Lung (tissue), 11 donors: ENCODE measurements at regions not wholly inside any gene's neighbourhood (a gene's known extent, or its start where the extent isn't known, plus 50 kb on each side); places are given as distances from the start of the nearest gene placed in this dataset.
"Not testable (repeated sequence)": the region's sequence is repeated elsewhere in the genome, so short reads cannot be mapped to it uniquely, and the experiment has no call there.

ENCODE experiments used
- ATAC-seq: fragments of 200-7000 bp; cut with Tn5 transposase; one replicate; pipeline ENCODE4 v1.9.1; 2020; ENCODE audit warnings: moderate number of reproducible peaks; ENCODE audit not compliant: insufficient read depth, low FRiP score
- DNase-seq, 3 donors: peaks; one replicate each; pipeline ENCODE4 v3.0.0-alpha.2; 2013 to 2017
- H3K27ac ChIP-seq, 2 donors: one replicate each; pipeline ENCODE4 v1.5.1; 2013; ENCODE audit warnings: mild to moderate bottlenecking in 2 of 2, moderate library complexity in 2 of 2, control low read depth in 1 of 2, inconsistent platforms in 1 of 2, low read depth in 1 of 2, low read length in 1 of 2
- H3K27me3 ChIP-seq, 3 donors: one replicate each; pipeline ENCODE4 v1.5.1; 2013; ENCODE audit warnings: low read length in 2 of 3; ENCODE audit not compliant: control insufficient read depth in 3 of 3, insufficient read depth in 3 of 3
- H3K36me3 ChIP-seq, 4 donors: one replicate each; pipeline ENCODE4 v1.5.1; 2013; ENCODE audit warnings: low read length in 4 of 4, mild to moderate bottlenecking in 1 of 4, moderate library complexity in 1 of 4; ENCODE audit not compliant: control insufficient read depth in 4 of 4, insufficient read depth in 4 of 4
- H3K4me1 ChIP-seq, 5 donors: one replicate each; pipeline ENCODE4 v1.5.1; 2013; ENCODE audit warnings: low read length in 5 of 5, mild to moderate bottlenecking in 2 of 5, moderate library complexity in 1 of 5; ENCODE audit not compliant: control insufficient read depth in 5 of 5, insufficient read depth in 5 of 5
- H3K4me3 ChIP-seq: one replicate; pipeline ENCODE4 v1.5.1; 2013; ENCODE audit warnings: mild to moderate bottlenecking, control low read depth, moderate library complexity
- H3K9ac ChIP-seq, 2 donors: one replicate each; pipeline ENCODE4 v1.5.1; 2013; ENCODE audit warnings: low read length in 2 of 2, control low read depth in 1 of 2; ENCODE audit not compliant: insufficient read depth in 1 of 2
- H3K9me3 ChIP-seq, 4 donors: one replicate each; pipeline ENCODE4 v1.5.1; 2013; ENCODE audit warnings: low read length in 3 of 4, mild to moderate bottlenecking in 1 of 4, moderate library complexity in 1 of 4; ENCODE audit not compliant: control insufficient read depth in 4 of 4, insufficient read depth in 3 of 4
- CTCF ChIP-seq: IDR thresholded peaks from 2 replicates; pipeline ENCODE4 v1.5.1; 2012; ENCODE audit warnings: mild to moderate bottlenecking; ENCODE audit errors: control extremely low read depth, extremely low read depth
- WGBS, 2 donors: extraction: QIAGEN DNeasy Blood & Tissue Kit; methylation state at CpG; one replicate each; pipeline ENCODE4 v1.1.7; 2013; 5-methylcytosine and 5-hydroxymethylcytosine counted together
- donor health status: control.
- donor health status: control.
- donor health status: Bipolar disorder and iron deficiency.
- donor health status: healthy.
- donor health status: DM: yes; HTN: yes; CAD: no.

DNA sequence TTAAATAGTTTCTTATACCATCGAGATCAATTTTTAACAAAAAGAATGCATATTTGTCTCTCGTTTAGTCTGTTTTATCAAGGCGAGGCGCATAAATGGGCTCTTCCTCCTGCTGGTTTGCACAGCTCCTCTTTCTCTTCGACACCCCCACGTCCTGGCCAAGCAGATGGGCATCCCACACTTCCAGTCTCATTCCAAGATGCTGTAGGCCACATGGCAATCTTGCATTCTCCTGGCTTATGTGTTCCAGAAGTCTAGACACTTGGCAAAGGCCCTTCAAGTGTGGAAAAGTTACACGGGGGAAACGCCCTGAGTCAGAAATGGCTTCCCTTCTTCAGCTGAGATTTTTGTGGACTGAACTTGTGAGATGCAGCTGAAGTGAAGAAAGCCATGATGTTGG lies 447.1 kb downstream of the QKI start:
- no peaks in the 10 kb centered on the region for H3K36me3 ChIP-seq
- no peak overlapping the region for H3K4me3 ChIP-seq
- ATAC-seq: no peak
- peaks cover 0 to 2% (median 0%) of the 10 kb centered on the region in 5 donors for H3K4me1 ChIP-seq
- H3K27me3 ChIP-seq: no peaks in the 10 kb centered on the region
- no peak overlapping the region for H3K27ac ChIP-seq
- TF ChIP-seq CTCF: no peak
- 89 to 90% methylated on average over 8 of the region's 8 CpGs for WGBS, 2 donors
- no peak overlapping the region for H3K9ac ChIP-seq
- DNase-seq: no peak
- peaks cover 0 to 3% (median 0%) of the 10 kb centered on the region in 4 donors for H3K9me3 ChIP-seq

DNA sequence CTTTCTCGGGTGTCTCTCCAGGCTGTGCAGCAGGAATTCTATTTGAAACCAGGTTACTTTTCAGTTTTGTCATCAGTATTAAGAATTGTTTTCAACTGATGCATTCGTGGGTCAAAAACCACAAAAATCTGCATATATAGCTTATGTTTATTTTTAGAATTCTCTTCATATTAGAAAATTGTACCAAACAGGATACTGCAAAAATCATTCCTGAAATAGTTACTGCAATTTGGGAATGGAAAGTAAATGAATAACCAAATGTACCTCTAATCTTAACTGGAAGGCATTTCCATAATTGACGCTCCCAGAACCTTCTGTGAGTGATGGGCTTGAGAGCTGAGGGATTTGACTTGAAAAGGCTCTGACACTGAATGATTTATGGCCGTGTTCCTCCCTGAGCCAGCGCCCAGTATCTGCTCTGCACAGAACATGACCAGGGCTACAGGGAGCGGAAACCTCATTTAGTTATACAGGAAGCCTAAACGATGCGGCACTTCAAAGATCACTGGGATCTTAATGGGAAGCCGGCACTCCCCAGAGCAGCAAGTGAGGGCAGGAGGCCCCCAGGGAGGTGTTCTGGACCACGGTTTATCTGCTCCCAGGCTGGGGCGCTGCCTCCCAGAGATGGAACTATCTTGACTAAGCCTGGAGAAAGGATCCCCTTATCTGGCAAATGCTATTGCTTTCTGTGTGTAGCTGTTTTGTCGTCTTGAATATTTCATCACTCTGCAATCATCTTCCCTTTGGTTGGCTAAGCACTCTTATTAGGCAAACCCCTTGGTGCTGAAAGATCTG lies 446.0 kb downstream of the QKI start:
- no peak for TF ChIP-seq CTCF
- peak overlapping the region in 1 of 2 donors; percentile 54 for H3K27ac ChIP-seq
- peaks cover 0 to 2% (median 0%) of the 10 kb centered on the region in 5 donors for H3K4me1 ChIP-seq
- H3K9me3 ChIP-seq: peaks cover 0 to 3% (median 0%) of the 10 kb centered on the region in 4 donors
- H3K36me3 ChIP-seq: no peaks in the 10 kb centered on the region
- no peaks in the 10 kb centered on the region for H3K27me3 ChIP-seq
- WGBS, 2 donors: 11 to 16% methylated on average over 12 of the region's 12 CpGs
- H3K4me3 ChIP-seq: no peak overlapping the region
- H3K9ac ChIP-seq: no peak overlapping the region
- DNase-seq (peak in 2 of 3 donors; percentile 25 to 62), ATAC-seq (no peak)

DNA sequence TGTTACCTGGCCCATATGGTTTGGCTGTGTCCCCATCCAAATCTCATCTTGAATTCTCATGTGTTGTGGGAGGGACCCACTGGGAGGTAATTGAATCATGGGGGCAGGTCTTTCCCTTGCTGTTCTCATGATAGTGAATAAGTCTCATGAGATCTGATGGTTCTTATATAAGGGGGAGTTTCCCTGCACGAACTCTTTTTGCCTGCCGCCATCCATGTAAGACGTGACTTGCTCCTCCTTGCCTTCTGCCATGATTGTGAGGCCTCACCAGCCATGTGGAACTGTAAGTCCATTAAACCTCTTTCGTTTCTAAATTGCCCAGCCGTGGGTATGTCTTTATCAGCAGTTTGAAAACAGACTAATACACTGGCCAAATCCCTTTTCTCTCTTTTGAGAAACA lies 444.4 kb downstream of the QKI start:
- ATAC-seq, H3K27me3 ChIP-seq, H3K4me1 ChIP-seq, H3K9me3 ChIP-seq, H3K9ac ChIP-seq, H3K27ac ChIP-seq, H3K4me3 ChIP-seq, DNase-seq, H3K36me3 ChIP-seq: not testable (repeated sequence)
- 89 to 95% methylated on average over 5 of the region's 5 CpGs for WGBS, 2 donors

GRCh38 chr6:163857421-163857820 lies 442.9 kb downstream of the QKI start:
- 64 to 79% methylated on average over 2 of the region's 2 CpGs for WGBS, 2 donors
- ATAC-seq (no peak), DNase-seq (no peak)
- H3K9me3 ChIP-seq: peaks cover 0 to 3% (median 0%) of the 10 kb centered on the region in 4 donors
- no peak overlapping the region for H3K4me3 ChIP-seq
- no peaks in the 10 kb centered on the region for H3K36me3 ChIP-seq
- no peaks in the 10 kb centered on the region for H3K27me3 ChIP-seq
- H3K9ac ChIP-seq: no peak overlapping the region
- H3K27ac ChIP-seq: no peak overlapping the region
- H3K4me1 ChIP-seq: peaks cover 0 to 2% (median 0%) of the 10 kb centered on the region in 5 donors
- no peak for TF ChIP-seq CTCF
